ENCODE measurements at regions not wholly inside any gene's neighbourhood (a gene's known extent, or its start where the extent isn't known, plus 50 kb on each side); places are given as distances from the start of the nearest gene placed in this dataset.

DNA sequence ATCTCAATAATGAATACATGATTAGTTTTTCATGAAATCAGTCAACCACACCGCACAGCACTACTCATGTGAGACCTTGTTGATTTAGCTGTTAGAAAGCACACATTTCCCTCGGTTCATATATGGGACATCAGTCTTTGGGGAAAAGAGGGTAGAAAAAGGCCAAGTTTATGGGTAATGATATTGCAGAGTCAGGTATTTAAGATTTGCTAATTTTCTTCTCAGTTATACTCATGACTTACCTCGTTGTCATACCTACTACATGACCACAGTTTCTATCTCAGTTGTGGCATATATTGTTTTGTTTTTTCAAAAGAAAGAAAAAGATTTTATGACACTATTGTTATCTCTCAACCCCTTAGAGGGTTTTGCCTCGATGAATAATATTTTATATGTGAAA, 165.6 kb downstream of the POU4F1 start:
- DNase-seq (ENCODE audit: low spot score): no peak
- ChIA-PET CTCF (no interaction called here), POLR2A (ENCODE audit: low non-redundant PET) (no interaction called here)
- intact Hi-C loops (cut with micrococcal nuclease; ENCODE audit: unreplicated experiment): no loop called here
- H3K36me3 ChIP-seq (ENCODE audit: insufficient read depth, low read length, poor library complexity, severe bottlenecking): no peaks in the 10 kb centered on the region
- H3K4me1 ChIP-seq (ENCODE audit: insufficient read depth, low read length, poor library complexity, severe bottlenecking): no peaks in the 10 kb centered on the region
- no peaks in the 10 kb centered on the region for H3K27me3 ChIP-seq (replicated peaks; ENCODE audit: insufficient read depth, low read depth, low read length, poor library complexity)
- no TSS peak for BruUV-seq (replicated peaks)
- H3K27ac ChIP-seq (ENCODE audit: low read depth, low read length, poor library complexity, severe bottlenecking): no peak overlapping the region
- no peak for TF ChIP-seq EZH2 (IDR thresholded peaks at IDR 0.05; ENCODE audit: borderline replicate concordance, low read depth, low read length, poor library complexity, severe bottlenecking)
- TF ChIP-seq, protein P1, sequence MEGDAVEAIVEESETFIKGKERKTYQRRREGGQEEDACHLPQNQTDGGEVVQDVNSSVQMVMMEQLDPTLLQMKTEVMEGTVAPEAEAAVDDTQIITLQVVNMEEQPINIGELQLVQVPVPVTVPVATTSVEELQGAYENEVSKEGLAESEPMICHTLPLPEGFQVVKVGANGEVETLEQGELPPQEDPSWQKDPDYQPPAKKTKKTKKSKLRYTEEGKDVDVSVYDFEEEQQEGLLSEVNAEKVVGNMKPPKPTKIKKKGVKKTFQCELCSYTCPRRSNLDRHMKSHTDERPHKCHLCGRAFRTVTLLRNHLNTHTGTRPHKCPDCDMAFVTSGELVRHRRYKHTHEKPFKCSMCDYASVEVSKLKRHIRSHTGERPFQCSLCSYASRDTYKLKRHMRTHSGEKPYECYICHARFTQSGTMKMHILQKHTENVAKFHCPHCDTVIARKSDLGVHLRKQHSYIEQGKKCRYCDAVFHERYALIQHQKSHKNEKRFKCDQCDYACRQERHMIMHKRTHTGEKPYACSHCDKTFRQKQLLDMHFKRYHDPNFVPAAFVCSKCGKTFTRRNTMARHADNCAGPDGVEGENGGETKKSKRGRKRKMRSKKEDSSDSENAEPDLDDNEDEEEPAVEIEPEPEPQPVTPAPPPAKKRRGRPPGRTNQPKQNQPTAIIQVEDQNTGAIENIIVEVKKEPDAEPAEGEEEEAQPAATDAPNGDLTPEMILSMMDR (conservative IDR thresholded peaks at IDR 0.05; ENCODE audit: low read depth, low read length): no peak
- H3K9me3 ChIP-seq (ENCODE audit: low read depth, low read length, poor library complexity, severe bottlenecking): no peaks in the 10 kb centered on the region
- H3K4me3 ChIP-seq (ENCODE audit: low read depth, low read length, poor library complexity, severe bottlenecking): no peak overlapping the region

DNA sequence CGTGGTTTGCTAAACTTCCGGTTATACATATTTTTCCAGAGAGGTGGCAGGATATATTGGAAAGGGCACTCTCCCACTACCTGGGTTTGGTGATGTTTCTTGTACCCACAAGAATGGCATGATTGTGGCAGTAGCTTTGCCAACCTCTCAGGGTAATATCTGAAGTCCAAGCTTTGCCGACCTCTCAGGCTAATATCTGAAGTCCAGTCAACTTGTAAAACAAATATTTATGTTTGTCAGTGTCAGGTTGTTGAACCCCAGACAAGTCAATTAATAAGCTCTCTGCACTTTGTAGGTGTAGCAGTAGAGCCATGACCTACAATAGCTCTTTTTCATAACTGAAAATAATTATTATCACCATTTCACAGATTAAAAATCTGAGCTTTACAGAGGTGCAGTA, 167.0 kb downstream of the POU4F1 start:
- H3K4me3 ChIP-seq (ENCODE audit: low read depth, low read length, poor library complexity, severe bottlenecking): no peak overlapping the region
- no peaks in the 10 kb centered on the region for H3K9me3 ChIP-seq (ENCODE audit: low read depth, low read length, poor library complexity, severe bottlenecking)
- no TSS peak for BruUV-seq (replicated peaks)
- TF ChIP-seq, protein P1 (conservative IDR thresholded peaks at IDR 0.05; ENCODE audit: low read depth, low read length): no peak
- no peak for TF ChIP-seq EZH2 (IDR thresholded peaks at IDR 0.05; ENCODE audit: borderline replicate concordance, low read depth, low read length, poor library complexity, severe bottlenecking)
- no peaks in the 10 kb centered on the region for H3K36me3 ChIP-seq (ENCODE audit: insufficient read depth, low read length, poor library complexity, severe bottlenecking)
- H3K4me1 ChIP-seq (ENCODE audit: insufficient read depth, low read length, poor library complexity, severe bottlenecking): no peaks in the 10 kb centered on the region
- no peaks in the 10 kb centered on the region for H3K27me3 ChIP-seq (replicated peaks; ENCODE audit: insufficient read depth, low read depth, low read length, poor library complexity)
- H3K27ac ChIP-seq (ENCODE audit: low read depth, low read length, poor library complexity, severe bottlenecking): no peak overlapping the region
- ChIA-PET CTCF (no interaction called here), POLR2A (ENCODE audit: low non-redundant PET) (no interaction called here)
- DNase-seq (ENCODE audit: low spot score): no peak
- intact Hi-C loops (cut with micrococcal nuclease; ENCODE audit: unreplicated experiment): no loop called here

GRCh38 chr13:78431328-78431727, 172.0 kb downstream of the POU4F1 start:
- H3K4me3 ChIP-seq (ENCODE audit: low read depth, low read length, poor library complexity, severe bottlenecking): no peak overlapping the region
- CTCF ChIA-PET: no interaction called here
- POLR2A ChIA-PET (ENCODE audit: low non-redundant PET): no interaction called here

More at GRCh38 chr13:78431328-78431727, 172.0 kb downstream of the POU4F1 start:
- intact Hi-C loops (cut with micrococcal nuclease; ENCODE audit: unreplicated experiment): no loop called here
- no peak overlapping the region for H3K27ac ChIP-seq (ENCODE audit: low read depth, low read length, poor library complexity, severe bottlenecking)
- no TSS peak for BruUV-seq (replicated peaks)
- no peaks in the 10 kb centered on the region for H3K9me3 ChIP-seq (ENCODE audit: low read depth, low read length, poor library complexity, severe bottlenecking)
- DNase-seq (ENCODE audit: low spot score): no peak
- no peak for TF ChIP-seq EZH2 (IDR thresholded peaks at IDR 0.05; ENCODE audit: borderline replicate concordance, low read depth, low read length, poor library complexity, severe bottlenecking)
- TF ChIP-seq, protein P1 (conservative IDR thresholded peaks at IDR 0.05; ENCODE audit: low read depth, low read length): no peak
- no peaks in the 10 kb centered on the region for H3K27me3 ChIP-seq (replicated peaks; ENCODE audit: insufficient read depth, low read depth, low read length, poor library complexity)
- no peaks in the 10 kb centered on the region for H3K4me1 ChIP-seq (ENCODE audit: insufficient read depth, low read length, poor library complexity, severe bottlenecking)
- no peaks in the 10 kb centered on the region for H3K36me3 ChIP-seq (ENCODE audit: insufficient read depth, low read length, poor library complexity, severe bottlenecking)
